ENCODE measurements at regions not wholly inside any gene's neighbourhood (a gene's known extent, or its start where the extent isn't known, plus 50 kb on each side); places are given as distances from the start of the nearest gene placed in this dataset.

- TF ChIP-seq CTCF (IDR thresholded peaks at IDR 0.05; ENCODE audit: poor library complexity), result no peak
- TF ChIP-seq EZH2 (IDR thresholded peaks at IDR 0.05; ENCODE audit: borderline replicate concordance), result no peak
- no peak for TF ChIP-seq EZH2phosphoT487 (IDR thresholded peaks at IDR 0.05; ENCODE audit: low read depth, severe bottlenecking, unreplicated experiment)
These were observed 74.7 kb upstream of the C15orf39 start for GRCh38 chr15:75126864-75127580.

Data from hepatocyte (in vitro differentiated cells).